ENCODE measurements at regions not wholly inside any gene's neighbourhood (a gene's known extent, or its start where the extent isn't known, plus 50 kb on each side); places are given as distances from the start of the nearest gene placed in this dataset.

DNA sequence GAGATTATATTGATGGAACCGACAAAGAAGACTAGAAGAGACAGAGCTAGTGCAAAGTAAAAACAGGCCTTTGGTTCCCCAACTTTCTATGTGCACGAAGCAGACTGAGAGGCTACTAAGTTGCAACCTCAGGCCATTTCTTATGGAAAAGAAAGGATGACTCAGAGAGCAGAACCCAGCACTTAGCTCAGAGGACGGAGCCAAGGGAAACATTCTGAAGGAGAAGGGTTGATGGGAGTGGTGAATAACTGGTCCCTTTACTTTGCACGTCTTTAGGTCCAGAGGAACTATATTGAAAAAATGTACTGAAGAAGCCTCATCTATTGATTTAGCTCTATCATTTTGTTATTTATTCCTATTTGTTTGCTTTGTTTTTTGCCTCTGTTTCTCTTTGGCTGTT is 182.1 kb downstream of the CPE start:
- TF ChIP-seq REST (IDR thresholded peaks at IDR 0.05; ENCODE audit: insufficient read depth in 1 of 2, low read depth in 2 of 2, low read length in 2 of 2), result no peak
- no peak for TF ChIP-seq FOXP2 (optimal IDR thresholded peaks at IDR 0.05; ENCODE audit: borderline replicate concordance, extremely low read depth, extremely low read length, insufficient read depth)
- no peak for TF ChIP-seq SIN3A (IDR thresholded peaks at IDR 0.05; ENCODE audit: borderline replicate concordance, insufficient read depth, low read length)
- no peak for TF ChIP-seq POLR2AphosphoS5 (IDR thresholded peaks at IDR 0.05; ENCODE audit: low read depth, low read length)
- TF ChIP-seq TAF1 (IDR thresholded peaks at IDR 0.05; ENCODE audit: borderline replicate concordance, insufficient read depth, low read length), result no peak

- TF ChIP-seq FOXP2 (optimal IDR thresholded peaks at IDR 0.05; ENCODE audit: borderline replicate concordance, extremely low read depth, extremely low read length, insufficient read depth), result no peak
- no peak for TF ChIP-seq TAF1 (IDR thresholded peaks at IDR 0.05; ENCODE audit: borderline replicate concordance, insufficient read depth, low read length)
- TF ChIP-seq POLR2AphosphoS5 (IDR thresholded peaks at IDR 0.05; ENCODE audit: low read depth, low read length), result no peak
- TF ChIP-seq SIN3A (IDR thresholded peaks at IDR 0.05; ENCODE audit: borderline replicate concordance, insufficient read depth, low read length), result no peak
- TF ChIP-seq REST (IDR thresholded peaks at IDR 0.05; ENCODE audit: insufficient read depth in 1 of 2, low read depth in 2 of 2, low read length in 2 of 2), result no peak
Observed at GRCh38 chr4:165563851-165564250, 185.0 kb downstream of the CPE start.

DNA sequence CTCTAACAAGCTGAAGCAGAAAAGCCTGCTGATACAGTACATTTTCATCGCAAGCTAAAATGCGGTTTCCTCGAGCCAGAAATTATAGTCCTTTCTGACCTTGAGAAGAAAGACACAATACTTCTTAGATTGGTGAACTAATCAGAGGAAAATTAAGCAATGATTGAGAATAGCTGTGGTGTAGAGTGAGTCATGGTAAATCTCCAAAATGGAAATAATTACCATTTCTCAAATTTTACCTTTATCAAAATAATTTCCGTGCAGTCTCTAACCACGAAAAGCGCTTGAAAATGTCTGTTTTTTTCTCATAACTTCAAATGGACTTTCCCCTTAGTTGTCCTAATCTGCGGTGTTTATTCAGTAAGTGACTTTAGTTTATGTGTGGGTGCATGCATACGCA is 190.2 kb downstream of the CPE start:
- TF ChIP-seq SIN3A (IDR thresholded peaks at IDR 0.05; ENCODE audit: borderline replicate concordance, insufficient read depth, low read length), result no peak
- TF ChIP-seq POLR2AphosphoS5 (IDR thresholded peaks at IDR 0.05; ENCODE audit: low read depth, low read length), result no peak
- TF ChIP-seq REST (IDR thresholded peaks at IDR 0.05; ENCODE audit: insufficient read depth in 1 of 2, low read depth in 2 of 2, low read length in 2 of 2), result no peak
- TF ChIP-seq TAF1 (IDR thresholded peaks at IDR 0.05; ENCODE audit: borderline replicate concordance, insufficient read depth, low read length), result no peak
- TF ChIP-seq FOXP2 (optimal IDR thresholded peaks at IDR 0.05; ENCODE audit: borderline replicate concordance, extremely low read depth, extremely low read length, insufficient read depth), result no peak

DNA sequence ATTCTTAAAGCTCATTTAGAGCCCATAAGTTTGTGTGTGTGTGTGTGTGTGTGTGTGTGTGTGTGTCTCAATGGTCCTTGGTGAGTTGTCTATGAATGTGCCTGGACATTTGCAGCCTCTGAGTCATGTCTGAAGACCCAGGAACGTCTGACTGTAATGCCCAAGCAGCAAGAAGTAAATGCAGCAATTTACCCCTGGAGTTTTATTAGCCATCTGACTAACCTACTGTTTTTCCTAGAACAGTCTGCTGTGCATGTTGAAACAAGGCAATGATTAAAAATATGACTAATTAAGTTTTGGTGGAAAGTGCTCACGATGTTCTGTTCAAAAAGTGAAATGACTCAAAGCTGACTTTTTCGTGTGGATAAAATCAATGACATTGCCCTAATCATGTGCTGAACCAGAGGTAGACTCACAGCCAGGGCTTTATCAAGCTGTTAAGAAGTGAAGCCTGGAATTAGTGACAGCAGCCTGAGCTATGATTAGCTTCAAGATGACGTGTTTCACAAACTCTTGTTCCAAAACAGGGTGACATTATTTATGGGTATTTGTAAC is 201.6 kb downstream of the CPE start:
- TF ChIP-seq REST (IDR thresholded peaks at IDR 0.05; ENCODE audit: insufficient read depth in 1 of 2, low read depth in 2 of 2, low read length in 2 of 2) (no peak), FOXP2 (optimal IDR thresholded peaks at IDR 0.05; ENCODE audit: borderline replicate concordance, extremely low read depth, extremely low read length, insufficient read depth) (no peak), SIN3A (IDR thresholded peaks at IDR 0.05; ENCODE audit: borderline replicate concordance, insufficient read depth, low read length) (no peak), TAF1 (IDR thresholded peaks at IDR 0.05; ENCODE audit: borderline replicate concordance, insufficient read depth, low read length) (no peak), POLR2AphosphoS5 (IDR thresholded peaks at IDR 0.05; ENCODE audit: low read depth, low read length) (no peak)

DNA sequence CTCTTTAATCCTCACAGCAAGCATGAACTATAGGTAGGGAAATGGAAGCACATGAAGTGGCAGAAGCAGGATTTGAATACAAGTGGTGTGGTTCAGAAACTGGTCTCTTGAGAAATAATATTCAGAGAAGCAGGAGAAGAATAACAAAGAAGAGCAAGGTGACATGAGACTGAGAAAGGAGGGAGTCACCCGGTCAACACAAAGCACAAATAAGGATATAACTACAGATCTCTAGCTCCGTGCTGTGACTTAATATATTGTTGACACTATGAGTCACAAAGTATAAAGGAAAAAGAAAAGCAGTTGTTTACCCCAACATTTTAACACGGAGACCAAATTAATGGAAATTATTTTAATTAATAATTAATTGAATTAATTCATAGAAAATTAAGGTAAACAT is 204.5 kb downstream of the CPE start:
- TF ChIP-seq POLR2AphosphoS5 (IDR thresholded peaks at IDR 0.05; ENCODE audit: low read depth, low read length) (no peak), SIN3A (IDR thresholded peaks at IDR 0.05; ENCODE audit: borderline replicate concordance, insufficient read depth, low read length) (no peak), FOXP2 (optimal IDR thresholded peaks at IDR 0.05; ENCODE audit: borderline replicate concordance, extremely low read depth, extremely low read length, insufficient read depth) (no peak), TAF1 (IDR thresholded peaks at IDR 0.05; ENCODE audit: borderline replicate concordance, insufficient read depth, low read length) (no peak), REST (IDR thresholded peaks at IDR 0.05; ENCODE audit: insufficient read depth in 1 of 2, low read depth in 2 of 2, low read length in 2 of 2) (no peak)

Measured in PFSK-1 (cell line).